ENCODE measurements at regions not wholly inside any gene's neighbourhood (a gene's known extent, or its start where the extent isn't known, plus 50 kb on each side); places are given as distances from the start of the nearest gene placed in this dataset.

DNA sequence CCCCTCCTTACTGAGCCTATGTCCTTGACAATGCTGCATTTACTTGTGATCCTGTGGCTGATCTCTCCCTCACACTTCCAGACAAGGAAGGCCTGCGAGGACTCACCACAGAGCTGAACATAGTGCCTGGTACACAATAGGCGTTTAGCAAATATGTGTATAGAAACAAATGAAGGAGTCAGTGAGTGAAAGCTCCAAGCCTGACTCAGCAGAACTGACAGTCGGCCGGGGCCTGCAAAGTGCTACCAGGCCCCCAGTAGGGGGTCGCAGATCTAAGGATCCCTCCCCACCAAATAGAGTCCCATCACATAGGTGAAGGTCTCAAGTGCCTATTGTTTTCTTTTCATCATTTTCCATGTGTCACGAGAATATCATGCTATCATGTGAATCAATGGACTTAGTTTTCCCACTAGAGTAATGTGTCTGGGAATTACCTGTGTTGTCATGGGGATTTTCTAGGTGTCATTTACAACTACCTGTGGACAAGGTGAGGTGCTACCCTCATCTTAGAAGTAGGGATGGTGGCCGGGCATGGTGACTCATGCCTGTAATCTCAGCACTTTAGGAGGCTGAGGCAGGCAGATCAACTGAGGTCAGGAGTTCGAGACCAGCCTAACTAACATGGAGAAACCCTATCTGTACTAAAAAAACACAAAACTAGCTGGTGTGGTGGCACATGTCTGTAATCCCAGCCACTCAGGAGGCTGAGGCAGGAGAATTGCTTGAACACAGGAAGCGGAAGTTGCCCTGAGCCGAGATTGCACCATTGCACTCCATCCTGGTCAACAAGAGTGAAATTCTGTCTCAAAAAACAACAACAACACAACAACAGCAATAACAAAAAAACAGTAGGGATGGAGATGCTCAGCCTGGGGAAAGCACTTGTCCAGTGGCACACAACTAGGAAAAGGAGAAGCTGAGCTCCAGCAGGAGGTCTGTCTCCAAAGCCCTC is 50.3 kb upstream of the CYP2A7 start (continued):
- TF ChIP-seq ETS1 (IDR thresholded peaks at IDR 0.05) (no peak), STAT1 (IDR thresholded peaks at IDR 0.05; ENCODE audit: unreplicated experiment) (no peak), NANOG (IDR thresholded peaks at IDR 0.05; ENCODE audit: borderline replicate concordance) (no peak), ZNF462 (CRISPR knock-in tag; IDR thresholded peaks at IDR 0.05) (no peak)

Data from GM23338 (cell line).